ENCODE measurements at regions not wholly inside any gene's neighbourhood (a gene's known extent, or its start where the extent isn't known, plus 50 kb on each side); places are given as distances from the start of the nearest gene placed in this dataset.

DNA sequence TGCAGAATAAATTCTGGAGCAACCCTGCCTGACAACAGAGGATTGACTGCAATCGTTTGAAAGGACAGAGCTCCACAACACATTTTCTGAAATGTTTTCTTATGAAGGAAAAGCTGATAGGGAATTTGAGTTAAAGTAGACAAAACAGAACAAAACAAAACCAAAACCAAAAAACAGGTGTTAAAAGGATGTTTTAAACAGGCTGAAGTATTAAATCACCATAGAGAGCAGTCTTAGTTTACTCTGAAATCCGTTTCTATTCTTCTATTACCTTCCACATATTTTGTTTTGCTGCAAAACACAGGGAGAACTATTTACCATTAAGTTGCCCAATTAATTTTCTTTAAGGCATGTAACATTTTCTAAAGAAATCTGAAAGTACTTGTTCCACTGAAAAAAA, 93.4 kb upstream of the MLIP start:
- H3K4me1 ChIP-seq, result peaks cover 0 to 3% (median 0%) of the 10 kb centered on the region in 4 donors
- H3K9me3 ChIP-seq, result no peaks in the 10 kb centered on the region
- no peak overlapping the region for H3K27ac ChIP-seq
- DNase-seq, result no peak
- H3K36me3 ChIP-seq, result no peaks in the 10 kb centered on the region
- TF ChIP-seq, protein P1, sequence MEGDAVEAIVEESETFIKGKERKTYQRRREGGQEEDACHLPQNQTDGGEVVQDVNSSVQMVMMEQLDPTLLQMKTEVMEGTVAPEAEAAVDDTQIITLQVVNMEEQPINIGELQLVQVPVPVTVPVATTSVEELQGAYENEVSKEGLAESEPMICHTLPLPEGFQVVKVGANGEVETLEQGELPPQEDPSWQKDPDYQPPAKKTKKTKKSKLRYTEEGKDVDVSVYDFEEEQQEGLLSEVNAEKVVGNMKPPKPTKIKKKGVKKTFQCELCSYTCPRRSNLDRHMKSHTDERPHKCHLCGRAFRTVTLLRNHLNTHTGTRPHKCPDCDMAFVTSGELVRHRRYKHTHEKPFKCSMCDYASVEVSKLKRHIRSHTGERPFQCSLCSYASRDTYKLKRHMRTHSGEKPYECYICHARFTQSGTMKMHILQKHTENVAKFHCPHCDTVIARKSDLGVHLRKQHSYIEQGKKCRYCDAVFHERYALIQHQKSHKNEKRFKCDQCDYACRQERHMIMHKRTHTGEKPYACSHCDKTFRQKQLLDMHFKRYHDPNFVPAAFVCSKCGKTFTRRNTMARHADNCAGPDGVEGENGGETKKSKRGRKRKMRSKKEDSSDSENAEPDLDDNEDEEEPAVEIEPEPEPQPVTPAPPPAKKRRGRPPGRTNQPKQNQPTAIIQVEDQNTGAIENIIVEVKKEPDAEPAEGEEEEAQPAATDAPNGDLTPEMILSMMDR (IDR thresholded peaks at IDR 0.05), result no peak
- no peaks in the 10 kb centered on the region for H3K27me3 ChIP-seq
- H3K4me3 ChIP-seq, result no peak overlapping the region
- intact Hi-C loops (cut with DNase I; ENCODE audit: low total_unique reads), result no loop called here

DNA sequence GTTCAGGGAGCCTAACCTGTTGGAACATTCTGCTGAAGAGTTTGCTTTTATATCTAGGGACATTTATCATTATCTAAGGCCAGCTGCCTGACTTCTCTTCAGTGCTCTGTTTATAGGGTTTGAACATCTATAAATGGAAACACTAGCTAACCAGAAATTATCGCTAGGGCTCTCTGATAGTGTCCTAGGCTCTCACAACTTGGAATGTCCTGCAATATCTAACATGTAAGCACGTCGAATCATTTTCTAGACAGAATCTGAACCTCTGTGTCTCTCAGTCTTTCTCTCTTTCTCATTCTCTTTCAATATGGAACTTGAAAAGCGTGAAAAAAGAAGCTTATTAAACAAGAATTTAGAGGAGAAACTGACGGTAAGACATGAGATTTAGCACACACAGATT, 92.5 kb upstream of the MLIP start:
- Histone ChIP-seq H3K4me1 (peaks cover 0 to 3% (median 0%) of the 10 kb centered on the region in 4 donors), H3K4me3 (no peak overlapping the region), H3K9me3 (no peaks in the 10 kb centered on the region), H3K36me3 (no peaks in the 10 kb centered on the region), H3K27me3 (no peaks in the 10 kb centered on the region), H3K27ac (no peak overlapping the region)
- intact Hi-C loops (cut with DNase I; ENCODE audit: low total_unique reads), result no loop called here
- DNase-seq, result no peak
- TF ChIP-seq, protein P1 (IDR thresholded peaks at IDR 0.05), result no peak

DNA sequence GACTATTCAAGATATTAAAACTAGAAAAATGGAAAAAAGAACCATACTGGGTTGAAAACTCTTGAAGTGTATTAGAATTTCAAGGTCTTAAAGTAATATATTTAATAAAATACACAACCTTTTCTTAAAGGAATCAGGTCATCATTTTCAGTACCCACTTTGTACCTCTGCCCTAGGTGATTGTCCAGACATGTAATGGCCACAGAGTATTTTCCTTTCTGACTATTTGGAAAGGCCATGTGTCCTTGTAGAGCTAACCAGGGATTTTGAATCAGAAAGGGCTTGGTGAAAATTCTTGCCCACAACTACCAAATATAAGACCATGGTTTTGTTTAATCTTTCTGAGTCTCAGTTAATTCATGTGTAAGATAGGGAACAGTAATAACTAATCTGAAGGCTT, 91.4 kb upstream of the MLIP start:
- no peak overlapping the region for H3K4me3 ChIP-seq
- H3K4me1 ChIP-seq, result peaks cover 0 to 3% (median 0%) of the 10 kb centered on the region in 4 donors
- H3K36me3 ChIP-seq, result no peaks in the 10 kb centered on the region
- intact Hi-C loops (cut with DNase I; ENCODE audit: low total_unique reads), result no loop called here
- no peaks in the 10 kb centered on the region for H3K9me3 ChIP-seq
- TF ChIP-seq, protein P1 (IDR thresholded peaks at IDR 0.05), result no peak
- H3K27me3 ChIP-seq, result no peaks in the 10 kb centered on the region
- H3K27ac ChIP-seq, result no peak overlapping the region
- no peak for DNase-seq

DNA sequence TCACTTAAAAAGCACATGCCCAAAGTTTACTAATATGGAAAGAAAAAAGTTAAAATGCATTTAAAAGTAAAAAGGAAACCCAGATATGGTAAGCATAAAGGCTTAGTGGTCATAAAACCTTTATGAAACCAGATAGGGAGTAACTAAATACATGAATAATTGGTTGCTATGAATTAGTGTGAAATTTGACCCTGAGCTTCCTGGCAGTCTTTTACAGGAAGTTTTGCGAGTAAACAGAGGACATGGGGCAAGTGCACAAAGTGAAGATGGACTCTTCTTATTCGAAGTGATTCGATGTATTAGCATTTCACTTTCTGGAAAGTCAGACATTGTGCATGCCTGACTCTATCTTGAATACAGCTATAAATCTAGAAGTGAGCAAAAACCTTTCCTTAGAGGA, 90.9 kb upstream of the MLIP start:
- TF ChIP-seq, protein P1 (IDR thresholded peaks at IDR 0.05), result no peak
- H3K9me3 ChIP-seq, result no peaks in the 10 kb centered on the region
- H3K36me3 ChIP-seq, result no peaks in the 10 kb centered on the region
- H3K4me1 ChIP-seq, result peaks cover 0 to 3% (median 0%) of the 10 kb centered on the region in 4 donors
- H3K27me3 ChIP-seq, result no peaks in the 10 kb centered on the region
- intact Hi-C loops (cut with DNase I; ENCODE audit: low total_unique reads), result no loop called here
- no peak overlapping the region for H3K4me3 ChIP-seq
- DNase-seq, result no peak
- no peak overlapping the region for H3K27ac ChIP-seq

DNA sequence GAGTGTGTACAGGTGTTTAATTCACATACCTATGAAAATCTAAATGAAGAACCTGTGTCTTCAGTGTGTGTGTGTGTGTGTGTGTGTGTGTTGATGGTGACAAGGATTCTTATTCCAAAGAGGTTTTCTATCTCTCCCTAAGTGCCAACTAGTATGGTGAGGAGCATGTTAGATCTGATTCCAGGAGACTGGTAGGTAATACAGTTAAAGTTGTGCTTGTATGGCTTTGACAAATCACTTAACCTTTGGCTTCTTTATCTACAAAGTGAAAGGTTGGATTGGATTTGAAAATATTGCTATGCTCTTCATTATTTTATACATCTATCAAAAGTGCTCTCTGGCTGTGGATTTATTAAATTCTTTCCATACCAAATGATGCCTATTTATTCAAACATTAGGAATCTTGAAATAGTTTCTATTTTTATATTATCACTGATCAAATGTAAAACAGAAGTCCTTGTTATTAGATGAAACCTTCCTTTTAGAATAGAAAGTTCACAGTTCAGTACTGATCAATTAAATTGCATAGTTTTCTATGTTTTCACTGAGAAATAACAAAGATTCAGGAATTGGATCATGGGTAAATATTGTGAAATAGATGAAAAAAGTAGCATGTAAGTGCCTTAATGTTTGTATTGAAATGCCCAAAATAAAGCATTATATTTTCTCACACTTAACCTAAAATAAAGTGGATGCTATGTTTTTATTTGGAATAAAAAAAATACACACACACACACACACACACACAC, 84.4 kb upstream of the MLIP start:
- Histone ChIP-seq H3K27ac (no peak overlapping the region), H3K9me3 (no peaks in the 10 kb centered on the region), H3K4me1 (no peaks in the 10 kb centered on the region), H3K36me3 (no peaks in the 10 kb centered on the region), H3K4me3 (no peak overlapping the region), H3K27me3 (no peaks in the 10 kb centered on the region)
- intact Hi-C loops (cut with DNase I; ENCODE audit: low total_unique reads), result no loop called here
- no peak for DNase-seq
- TF ChIP-seq, protein P1 (IDR thresholded peaks at IDR 0.05), result no peak

Data from tibial artery (tissue), 4 donors.